ENCODE measurements at regions not wholly inside any gene's neighbourhood (a gene's known extent, or its start where the extent isn't known, plus 50 kb on each side); places are given as distances from the start of the nearest gene placed in this dataset.

GRCh38 chr6:164419099-164419498 is 890.3 kb downstream of the C6orf118 start:
- DNase-seq (ENCODE audit: insufficient read length, low spot score) (no peak), FAIRE-seq (no peak)
- no peak for TF ChIP-seq CTCF (IDR thresholded peaks at IDR 0.05; ENCODE audit: insufficient read depth, missing control alignments)

GRCh38 chr6:164418262-164418588 is 891.2 kb downstream of the C6orf118 start:
- no peak for TF ChIP-seq CTCF (IDR thresholded peaks at IDR 0.05; ENCODE audit: insufficient read depth, missing control alignments)
- no peak for FAIRE-seq
- DNase-seq (ENCODE audit: insufficient read length, low spot score) = no peak

GRCh38 chr6:164417537-164418261 is 891.7 kb downstream of the C6orf118 start:
- DNase-seq (ENCODE audit: insufficient read length, low spot score) (no peak), FAIRE-seq (no peak)
- no peak for TF ChIP-seq CTCF (IDR thresholded peaks at IDR 0.05; ENCODE audit: insufficient read depth, missing control alignments)

GRCh38 chr6:164415832-164416563 is 893.4 kb downstream of the C6orf118 start:
- no peak for DNase-seq (ENCODE audit: insufficient read length, low spot score)
- no peak for FAIRE-seq

GRCh38 chr6:164414695-164415094 is 894.7 kb downstream of the C6orf118 start:
- DNase-seq (ENCODE audit: insufficient read length, low spot score) (no peak), FAIRE-seq (no peak)
- no peak for TF ChIP-seq CTCF (IDR thresholded peaks at IDR 0.05; ENCODE audit: insufficient read depth, missing control alignments)

More at GRCh38 chr6:164415832-164416563, 893.4 kb downstream of the C6orf118 start:
- no peak for TF ChIP-seq CTCF (IDR thresholded peaks at IDR 0.05; ENCODE audit: insufficient read depth, missing control alignments)

- no peak for TF ChIP-seq CTCF (IDR thresholded peaks at IDR 0.05; ENCODE audit: insufficient read depth, missing control alignments)
- DNase-seq (ENCODE audit: insufficient read length, low spot score) = no peak
- FAIRE-seq = no peak
These were observed 896.8 kb downstream of the C6orf118 start for GRCh38 chr6:164412566-164412965.

- TF ChIP-seq CTCF (IDR thresholded peaks at IDR 0.05; ENCODE audit: insufficient read depth, missing control alignments) = no peak
- FAIRE-seq = no peak
These were observed 899.4 kb downstream of the C6orf118 start for GRCh38 chr6:164410017-164410416.

More at GRCh38 chr6:164410017-164410416, 899.4 kb downstream of the C6orf118 start:
- DNase-seq (ENCODE audit: insufficient read length, low spot score) = no peak
